ENCODE measurements at regions not wholly inside any gene's neighbourhood (a gene's known extent, or its start where the extent isn't known, plus 50 kb on each side); places are given as distances from the start of the nearest gene placed in this dataset.

DNA sequence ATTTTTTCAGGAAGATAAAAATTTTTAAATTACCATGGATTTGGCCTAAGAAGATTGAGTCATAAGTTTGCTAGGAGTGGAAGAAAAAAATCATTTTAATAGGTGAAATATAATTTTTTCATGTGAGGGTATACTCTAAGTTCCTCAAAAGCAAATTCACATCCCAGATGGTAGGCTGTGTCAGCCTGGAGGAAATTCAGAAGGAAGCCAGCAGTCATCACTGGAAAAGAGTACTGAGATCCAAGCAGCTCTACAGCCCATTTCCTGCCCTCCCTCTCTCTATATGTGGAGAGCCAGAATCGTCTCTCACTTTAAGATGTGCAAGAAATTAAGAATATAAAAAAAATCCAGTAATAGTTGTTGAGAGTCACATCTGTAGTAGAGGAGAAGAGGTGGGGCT lies 126.5 kb upstream of the CDH18 start:
- no peak overlapping the region for H3K4me3 ChIP-seq (ENCODE audit: low read depth, low read length)
- in situ Hi-C loops (cut with HindIII; ENCODE audit: low sequenced_read_pairs): no loop called here
- TF ChIP-seq, protein P1, sequence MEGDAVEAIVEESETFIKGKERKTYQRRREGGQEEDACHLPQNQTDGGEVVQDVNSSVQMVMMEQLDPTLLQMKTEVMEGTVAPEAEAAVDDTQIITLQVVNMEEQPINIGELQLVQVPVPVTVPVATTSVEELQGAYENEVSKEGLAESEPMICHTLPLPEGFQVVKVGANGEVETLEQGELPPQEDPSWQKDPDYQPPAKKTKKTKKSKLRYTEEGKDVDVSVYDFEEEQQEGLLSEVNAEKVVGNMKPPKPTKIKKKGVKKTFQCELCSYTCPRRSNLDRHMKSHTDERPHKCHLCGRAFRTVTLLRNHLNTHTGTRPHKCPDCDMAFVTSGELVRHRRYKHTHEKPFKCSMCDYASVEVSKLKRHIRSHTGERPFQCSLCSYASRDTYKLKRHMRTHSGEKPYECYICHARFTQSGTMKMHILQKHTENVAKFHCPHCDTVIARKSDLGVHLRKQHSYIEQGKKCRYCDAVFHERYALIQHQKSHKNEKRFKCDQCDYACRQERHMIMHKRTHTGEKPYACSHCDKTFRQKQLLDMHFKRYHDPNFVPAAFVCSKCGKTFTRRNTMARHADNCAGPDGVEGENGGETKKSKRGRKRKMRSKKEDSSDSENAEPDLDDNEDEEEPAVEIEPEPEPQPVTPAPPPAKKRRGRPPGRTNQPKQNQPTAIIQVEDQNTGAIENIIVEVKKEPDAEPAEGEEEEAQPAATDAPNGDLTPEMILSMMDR (IDR thresholded peaks at IDR 0.05; ENCODE audit: low read depth, low read length, missing control alignments): no peak
- DNase-seq (ENCODE audit: low read depth): no peak

- no peak overlapping the region for H3K4me3 ChIP-seq (ENCODE audit: low read depth, low read length)
- TF ChIP-seq, protein P1 (IDR thresholded peaks at IDR 0.05; ENCODE audit: low read depth, low read length, missing control alignments): no peak
- no peak for DNase-seq (ENCODE audit: low read depth)
- in situ Hi-C loops (cut with HindIII; ENCODE audit: low sequenced_read_pairs): no loop called here
Measured at GRCh38 chr5:20113931-20114330, 125.9 kb upstream of the CDH18 start.

DNA sequence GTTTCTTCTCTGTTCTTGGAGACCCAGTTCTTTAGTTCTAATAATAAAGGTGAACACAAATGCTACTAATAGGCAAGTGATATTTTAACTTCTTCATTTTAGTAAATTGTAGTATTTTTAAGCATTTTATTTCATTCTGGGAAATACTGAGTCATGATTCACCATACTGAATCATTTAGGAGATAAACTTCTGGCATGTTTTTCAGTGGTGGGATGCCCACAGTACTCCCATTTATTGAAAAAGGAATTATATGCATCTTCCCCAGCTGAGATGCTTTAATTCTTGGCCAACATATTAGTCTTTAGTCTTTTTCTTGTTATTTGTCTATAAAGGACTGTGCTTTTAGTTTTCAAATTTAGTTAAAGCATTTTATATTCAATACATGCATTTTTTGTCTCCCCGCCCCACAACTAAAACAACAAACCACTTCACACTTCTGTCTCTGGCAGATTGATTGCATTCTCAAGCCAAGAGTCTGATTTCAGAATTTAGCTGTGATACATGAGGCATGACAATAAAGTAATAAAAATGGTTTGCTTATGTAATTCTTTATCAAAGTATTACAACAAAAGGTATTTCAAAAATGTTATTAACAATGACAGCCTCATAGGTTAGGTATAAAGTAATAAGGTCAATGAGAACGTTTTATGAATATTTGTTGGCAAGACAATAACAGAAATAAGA lies 125.2 kb upstream of the CDH18 start:
- in situ Hi-C loops (cut with HindIII; ENCODE audit: low sequenced_read_pairs): no loop called here
- H3K4me3 ChIP-seq (ENCODE audit: low read depth, low read length): no peak overlapping the region
- TF ChIP-seq, protein P1 (IDR thresholded peaks at IDR 0.05; ENCODE audit: low read depth, low read length, missing control alignments): no peak
- peak; percentile 29 for DNase-seq (ENCODE audit: low read depth)

DNA sequence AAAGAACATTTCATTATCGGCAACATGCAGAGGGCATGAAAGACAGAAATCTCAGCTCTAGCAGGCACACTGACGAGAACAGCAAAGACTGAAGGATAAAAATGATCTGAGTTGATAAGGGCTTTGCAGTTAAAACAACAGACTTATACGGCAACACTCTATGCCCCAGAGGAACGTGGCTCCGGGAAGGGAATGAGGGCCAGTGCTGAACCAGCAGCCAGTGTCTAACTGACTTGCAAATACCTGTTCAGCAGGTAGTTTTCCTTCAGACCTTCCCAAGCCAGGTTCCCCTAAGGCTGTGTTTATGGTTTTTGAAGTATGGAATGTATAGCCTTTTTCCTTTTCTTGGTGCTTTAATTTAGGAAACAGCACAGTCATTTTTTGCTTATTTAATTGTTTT lies 121.3 kb upstream of the CDH18 start:
- H3K4me3 ChIP-seq (ENCODE audit: low read depth, low read length): no peak overlapping the region
- TF ChIP-seq, protein P1 (IDR thresholded peaks at IDR 0.05; ENCODE audit: low read depth, low read length, missing control alignments): no peak
- no peak for DNase-seq (ENCODE audit: low read depth)
- in situ Hi-C loops (cut with HindIII; ENCODE audit: low sequenced_read_pairs): no loop called here

GRCh38 chr5:20105915-20106314 lies 117.9 kb upstream of the CDH18 start:
- TF ChIP-seq, protein P1 (IDR thresholded peaks at IDR 0.05; ENCODE audit: low read depth, low read length, missing control alignments): no peak
- no peak for DNase-seq (ENCODE audit: low read depth)
- no peak overlapping the region for H3K4me3 ChIP-seq (ENCODE audit: low read depth, low read length)
- in situ Hi-C loops (cut with HindIII; ENCODE audit: low sequenced_read_pairs): no loop called here

DNA sequence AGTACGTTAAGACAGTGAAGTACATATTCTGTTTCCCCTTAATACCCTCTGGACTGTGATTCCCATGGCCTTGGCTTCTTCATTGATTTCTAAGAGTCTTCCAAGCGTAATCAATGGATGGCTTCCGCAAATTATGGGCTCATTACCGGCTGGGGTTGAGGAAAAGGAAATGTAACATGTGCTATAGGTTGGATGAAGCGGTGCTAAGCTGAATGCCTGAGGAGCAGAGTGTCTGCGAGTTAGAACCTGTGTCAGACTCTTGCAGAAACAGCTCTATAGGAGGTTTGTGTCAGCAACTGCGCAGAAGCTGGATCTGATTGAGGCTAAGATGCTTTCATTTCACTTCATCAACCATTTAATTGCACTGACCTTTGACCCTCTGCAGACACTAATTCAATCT lies 114.3 kb upstream of the CDH18 start:
- no peak for DNase-seq (ENCODE audit: low read depth)
- in situ Hi-C loops (cut with HindIII; ENCODE audit: low sequenced_read_pairs): no loop called here
- TF ChIP-seq, protein P1 (IDR thresholded peaks at IDR 0.05; ENCODE audit: low read depth, low read length, missing control alignments): no peak
- no peak overlapping the region for H3K4me3 ChIP-seq (ENCODE audit: low read depth, low read length)
